T-helper 1 cell (primary cell): ENCODE measurements at regions not wholly inside any gene's neighbourhood (a gene's known extent, or its start where the extent isn't known, plus 50 kb on each side); places are given as distances from the start of the nearest gene placed in this dataset.
"Not testable (repeated sequence)": the region's sequence is repeated elsewhere in the genome, so short reads cannot be mapped to it uniquely, and the experiment has no call there.

Experiments used
- DNase-seq, 5 donors: peaks; one replicate each; pipeline ENCODE4 v3.0.0-alpha.2; 2012 to 2020

GRCh38 chr12:87405918-87406317 lies 623.3 kb downstream of the C12orf50 start:
- DNase-seq = no peak

DNA sequence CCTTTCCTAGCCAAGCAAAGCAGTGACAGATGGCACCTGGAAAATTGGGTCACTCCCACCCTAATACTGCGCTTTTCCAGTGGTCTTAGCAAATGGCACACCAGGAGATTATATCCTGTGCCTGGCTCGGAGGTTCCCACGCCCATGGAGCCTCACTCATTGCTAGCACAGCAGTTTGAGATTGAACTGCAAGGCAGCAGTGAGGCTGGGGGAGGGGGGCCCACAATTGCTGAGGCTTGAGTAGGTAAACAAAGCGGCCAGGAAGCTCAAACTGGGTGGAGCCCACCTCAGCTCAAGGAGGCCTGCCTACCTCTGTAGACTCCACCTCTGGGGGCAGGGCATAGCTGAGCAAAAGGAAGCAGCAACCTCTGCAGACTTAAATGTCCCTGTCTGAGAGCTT lies 635.0 kb downstream of the C12orf50 start:
- not testable (repeated sequence) for DNase-seq

GRCh38 chr12:87388376-87388775 lies 640.8 kb downstream of the C12orf50 start:
- DNase-seq = no peak

DNA sequence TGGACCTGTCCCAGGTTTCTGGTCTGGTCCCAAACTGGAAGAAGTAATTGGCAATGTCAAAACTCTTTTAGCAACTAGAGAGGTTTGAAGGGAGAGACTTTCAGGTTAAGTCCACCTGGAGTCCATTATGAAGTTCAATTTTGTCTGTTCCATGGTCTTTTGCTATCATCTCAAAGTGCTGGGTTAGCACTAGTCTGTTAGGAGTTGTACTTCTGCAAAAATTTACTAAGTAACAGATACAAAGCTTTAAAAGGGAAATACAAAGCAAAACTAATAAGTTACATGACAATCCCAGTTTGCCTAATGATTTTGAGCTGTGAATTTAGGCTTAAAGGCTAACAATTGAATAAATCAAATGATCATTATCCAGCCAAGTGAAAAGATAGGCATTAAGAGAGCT lies 643.9 kb downstream of the C12orf50 start:
- no peak for DNase-seq

DNA sequence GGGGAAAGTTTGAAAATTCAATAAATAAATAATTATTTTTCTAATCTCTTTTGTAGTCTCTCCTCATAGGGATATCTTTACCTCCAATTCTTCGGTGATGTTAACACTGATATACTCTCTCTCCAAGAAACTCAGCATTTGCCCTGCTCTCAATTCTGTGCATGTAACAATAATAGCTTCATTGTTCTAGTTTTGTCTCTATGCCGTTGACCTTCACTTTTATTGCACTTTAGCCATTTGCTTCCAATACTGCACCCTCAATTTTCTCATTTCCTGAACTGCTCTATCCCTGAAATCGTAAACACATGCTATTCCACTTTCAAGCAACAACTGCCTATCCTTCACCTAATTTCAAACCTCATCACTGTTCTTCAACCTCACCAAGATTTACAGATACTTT lies 645.0 kb downstream of the C12orf50 start:
- no peak for DNase-seq

GRCh38 chr12:87383680-87384079 lies 645.5 kb downstream of the C12orf50 start:
- no peak for DNase-seq

DNA sequence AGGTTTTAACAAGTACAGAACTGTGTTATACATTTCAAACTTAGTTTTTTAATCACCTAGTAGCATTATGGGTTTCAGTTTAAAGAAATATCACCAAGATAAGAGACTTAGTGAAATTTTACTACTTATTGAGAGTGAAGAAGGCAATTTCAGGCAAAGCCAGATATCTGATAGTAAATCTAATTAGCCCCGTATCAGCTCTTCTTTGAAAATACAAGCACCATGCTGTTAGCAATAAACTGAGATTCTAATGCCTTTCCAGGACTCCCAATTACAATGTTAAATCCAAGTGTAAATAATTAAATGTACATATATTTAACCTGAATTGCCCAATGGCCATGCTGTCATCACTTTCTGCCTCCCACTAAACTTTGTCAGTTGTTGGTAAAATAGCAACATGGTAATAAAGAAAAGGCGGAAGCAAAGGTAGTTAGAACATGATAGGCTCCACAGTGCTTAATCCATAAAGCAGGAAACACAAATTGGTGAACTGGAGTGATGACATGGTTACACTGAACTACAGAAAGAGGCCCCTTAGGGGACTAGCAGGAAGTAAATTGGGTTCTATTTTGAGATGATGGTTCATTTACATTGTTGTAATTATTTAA lies 646.1 kb downstream of the C12orf50 start:
- no peak for DNase-seq

- DNase-seq = no peak
Measured at GRCh38 chr12:87382436-87382835, 646.8 kb downstream of the C12orf50 start.

- no peak for DNase-seq
Measured at GRCh38 chr12:87381742-87382141, 647.5 kb downstream of the C12orf50 start.

DNA sequence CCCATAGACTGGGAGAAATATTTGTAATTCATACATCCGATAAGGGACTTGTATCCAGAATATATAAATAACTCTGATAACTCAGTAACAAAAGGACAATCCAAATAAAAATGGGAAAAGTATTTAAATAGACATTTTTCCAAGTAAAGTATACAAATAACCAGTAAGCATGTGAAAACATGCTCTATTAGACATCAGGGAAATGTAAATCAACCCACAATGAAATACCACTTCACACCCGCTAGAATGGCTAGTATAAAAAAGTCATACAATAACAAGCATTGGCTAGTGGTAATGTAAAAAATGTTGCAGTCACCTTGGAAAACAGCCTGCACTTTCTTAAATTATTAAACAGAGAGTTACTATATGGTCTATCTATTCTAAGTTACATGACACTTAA lies 650.7 kb downstream of the C12orf50 start:
- no peak for DNase-seq

- no peak for DNase-seq
Measured at GRCh38 chr12:87376722-87377121, 652.5 kb downstream of the C12orf50 start.

DNA sequence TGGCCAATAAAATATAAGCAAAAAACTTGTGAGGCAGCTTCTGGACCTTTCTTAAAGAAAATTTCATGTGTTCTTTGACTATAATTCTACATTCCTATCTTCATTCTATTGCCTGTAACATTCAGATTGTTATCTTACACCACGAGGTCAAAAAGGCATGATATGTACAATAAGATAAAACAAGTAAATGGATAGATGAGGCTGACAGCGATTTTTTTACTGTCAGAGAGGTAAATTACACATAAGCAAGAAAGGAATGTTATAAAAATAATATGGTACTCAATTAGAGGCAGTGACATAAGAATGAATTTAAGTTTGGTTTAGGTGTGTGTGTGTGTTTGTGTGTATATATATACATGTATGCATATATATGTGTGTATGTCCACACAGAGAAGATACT lies 660.0 kb downstream of the C12orf50 start:
- DNase-seq = no peak

GRCh38 chr12:87368259-87368658 lies 660.9 kb downstream of the C12orf50 start:
- no peak for DNase-seq

DNA sequence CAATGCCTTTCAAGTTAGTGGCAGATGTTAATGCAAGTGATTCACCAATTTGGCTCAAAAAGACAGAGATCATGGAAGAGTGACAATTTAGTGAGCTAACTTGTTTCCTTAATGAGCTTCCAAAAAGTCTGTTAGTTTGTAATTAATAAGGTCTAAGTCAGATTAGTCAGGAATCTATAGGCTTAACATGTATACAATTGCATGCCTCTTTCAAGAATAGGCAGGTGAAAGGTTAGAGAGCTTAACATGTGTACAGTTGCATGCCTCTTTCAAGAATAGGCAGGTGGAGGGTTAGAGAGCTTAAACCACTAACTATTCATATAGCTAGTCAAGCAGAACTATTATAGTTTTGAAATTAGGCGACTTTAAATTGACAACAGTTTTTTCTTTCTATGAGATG lies 663.8 kb downstream of the C12orf50 start:
- DNase-seq = no peak

DNA sequence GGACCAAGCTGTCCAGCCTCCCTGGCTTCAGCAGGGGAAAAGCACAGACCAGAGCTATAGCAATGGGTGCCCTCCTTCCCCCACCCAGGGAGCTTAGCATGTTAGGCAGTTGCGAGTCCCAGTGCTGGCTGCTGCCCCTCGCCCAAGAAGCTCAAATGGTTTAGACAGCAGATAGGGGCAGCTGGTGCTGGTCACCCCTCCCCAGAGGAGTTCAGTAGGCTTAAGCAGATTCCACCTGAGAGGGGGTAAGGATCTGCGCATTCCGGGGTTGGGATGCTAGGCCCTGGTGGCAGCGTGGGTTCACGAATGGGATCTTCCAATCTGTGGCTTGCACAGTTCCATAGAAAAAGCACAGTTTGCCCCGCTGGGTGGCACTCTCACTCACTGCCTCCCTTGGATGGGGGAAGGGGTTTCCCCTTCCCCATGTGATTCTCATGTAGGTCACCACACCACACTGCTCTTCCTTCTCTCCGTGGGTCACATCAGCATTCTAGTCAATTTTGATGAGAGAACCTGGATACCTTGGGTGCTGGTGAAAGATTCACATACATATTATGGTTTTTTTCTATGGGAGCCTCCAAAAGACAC lies 665.6 kb downstream of the C12orf50 start:
- no peak for DNase-seq

DNA sequence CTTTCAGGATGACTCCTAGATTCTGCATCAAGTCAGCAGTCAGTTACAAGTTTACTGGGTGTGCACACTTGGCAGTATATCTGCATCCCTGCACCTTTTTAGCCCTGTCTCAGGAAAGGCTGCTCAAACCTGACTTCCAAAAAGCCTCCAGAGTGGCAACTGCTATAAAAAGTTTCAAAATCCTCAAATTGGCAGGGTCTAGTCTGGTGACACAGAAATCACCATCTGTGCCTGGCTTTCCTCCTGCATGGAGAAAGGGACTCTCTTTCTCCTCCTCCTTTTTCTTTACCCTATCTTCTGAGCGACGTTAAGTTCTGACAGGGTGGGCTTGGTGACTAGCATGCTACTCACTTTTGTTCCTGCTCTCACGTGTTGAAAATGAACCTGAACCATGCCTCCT lies 679.5 kb downstream of the C12orf50 start:
- no peak for DNase-seq

GRCh38 chr12:87348071-87348470 lies 681.1 kb downstream of the C12orf50 start:
- DNase-seq = no peak

GRCh38 chr12:87344699-87345098 lies 684.5 kb downstream of the C12orf50 start:
- no peak for DNase-seq

GRCh38 chr12:87338681-87339080 lies 690.5 kb downstream of the C12orf50 start:
- no peak for DNase-seq

GRCh38 chr12:87336814-87337336 lies 692.3 kb downstream of the C12orf50 start:
- DNase-seq = no peak

DNA sequence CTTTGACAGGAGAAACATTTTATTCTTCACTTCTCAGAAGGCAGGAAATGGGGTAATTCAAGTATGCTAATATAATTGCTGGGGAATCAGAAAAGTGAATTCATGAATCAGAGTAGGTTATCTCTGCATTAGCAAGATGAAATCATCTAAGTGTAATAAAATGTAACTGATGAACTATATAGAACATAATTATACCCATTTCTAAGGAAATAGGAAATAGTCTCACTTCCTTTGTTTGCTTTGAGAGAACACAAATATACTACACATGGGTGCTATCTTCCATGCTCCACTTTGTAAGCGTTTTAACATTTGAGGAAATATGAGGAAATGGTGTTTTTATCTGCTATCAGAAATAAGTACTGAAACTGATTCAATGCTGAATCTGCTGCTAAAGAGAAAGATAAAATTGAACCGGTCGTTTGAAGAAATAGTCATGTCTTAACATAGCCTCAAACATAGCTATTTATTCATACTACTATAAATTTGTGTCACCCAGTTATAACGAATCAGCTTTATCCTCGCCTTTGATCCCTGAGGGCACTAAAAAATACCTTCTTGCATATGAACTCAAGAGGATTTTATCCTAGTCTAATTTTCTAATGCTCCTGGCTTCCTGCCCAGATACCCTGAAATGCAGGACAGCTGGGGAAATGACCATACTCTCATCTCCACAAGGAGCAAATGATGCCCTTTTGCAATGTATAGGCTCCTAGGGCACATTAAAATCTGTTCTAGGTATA lies 696.0 kb downstream of the C12orf50 start:
- DNase-seq = no peak

- DNase-seq = not testable (repeated sequence)
Measured at GRCh38 chr12:87330071-87330555, 699.1 kb downstream of the C12orf50 start.

- DNase-seq = no peak
Measured at GRCh38 chr12:87329076-87329863, 699.9 kb downstream of the C12orf50 start.
